Lung (tissue), 11 donors: ENCODE measurements at regions not wholly inside any gene's neighbourhood (a gene's known extent, or its start where the extent isn't known, plus 50 kb on each side); places are given as distances from the start of the nearest gene placed in this dataset.

ENCODE experiments used
- ATAC-seq: fragments of 200-7000 bp; cut with Tn5 transposase; one replicate; pipeline ENCODE4 v1.9.1; 2020; ENCODE audit warnings: moderate number of reproducible peaks; ENCODE audit not compliant: insufficient read depth, low FRiP score
- DNase-seq, 3 donors: peaks; one replicate each; pipeline ENCODE4 v3.0.0-alpha.2; 2013 to 2017
- H3K27ac ChIP-seq, 2 donors: one replicate each; pipeline ENCODE4 v1.5.1; 2013; ENCODE audit warnings: mild to moderate bottlenecking in 2 of 2, moderate library complexity in 2 of 2, control low read depth in 1 of 2, inconsistent platforms in 1 of 2, low read depth in 1 of 2, low read length in 1 of 2
- H3K27me3 ChIP-seq, 3 donors: one replicate each; pipeline ENCODE4 v1.5.1; 2013; ENCODE audit warnings: low read length in 2 of 3; ENCODE audit not compliant: control insufficient read depth in 3 of 3, insufficient read depth in 3 of 3
- H3K36me3 ChIP-seq, 4 donors: one replicate each; pipeline ENCODE4 v1.5.1; 2013; ENCODE audit warnings: low read length in 4 of 4, mild to moderate bottlenecking in 1 of 4, moderate library complexity in 1 of 4; ENCODE audit not compliant: control insufficient read depth in 4 of 4, insufficient read depth in 4 of 4
- H3K4me1 ChIP-seq, 5 donors: one replicate each; pipeline ENCODE4 v1.5.1; 2013; ENCODE audit warnings: low read length in 5 of 5, mild to moderate bottlenecking in 2 of 5, moderate library complexity in 1 of 5; ENCODE audit not compliant: control insufficient read depth in 5 of 5, insufficient read depth in 5 of 5
- H3K4me3 ChIP-seq: one replicate; pipeline ENCODE4 v1.5.1; 2013; ENCODE audit warnings: mild to moderate bottlenecking, control low read depth, moderate library complexity
- H3K9ac ChIP-seq, 2 donors: one replicate each; pipeline ENCODE4 v1.5.1; 2013; ENCODE audit warnings: low read length in 2 of 2, control low read depth in 1 of 2; ENCODE audit not compliant: insufficient read depth in 1 of 2
- H3K9me3 ChIP-seq, 4 donors: one replicate each; pipeline ENCODE4 v1.5.1; 2013; ENCODE audit warnings: low read length in 3 of 4, mild to moderate bottlenecking in 1 of 4, moderate library complexity in 1 of 4; ENCODE audit not compliant: control insufficient read depth in 4 of 4, insufficient read depth in 3 of 4
- CTCF ChIP-seq: IDR thresholded peaks from 2 replicates; pipeline ENCODE4 v1.5.1; 2012; ENCODE audit warnings: mild to moderate bottlenecking; ENCODE audit errors: control extremely low read depth, extremely low read depth
- WGBS, 2 donors: extraction: QIAGEN DNeasy Blood & Tissue Kit; methylation state at CpG; one replicate each; pipeline ENCODE4 v1.1.7; 2013; 5-methylcytosine and 5-hydroxymethylcytosine counted together
- donor health status: control.
- donor health status: control.
- donor health status: Bipolar disorder and iron deficiency.
- donor health status: healthy.
- donor health status: DM: yes; HTN: yes; CAD: no.

- Histone ChIP-seq H3K27ac (no peak overlapping the region), H3K9me3 (no peaks in the 10 kb centered on the region), H3K36me3 (no peaks in the 10 kb centered on the region), H3K27me3 (no peaks in the 10 kb centered on the region), H3K9ac (no peak overlapping the region), H3K4me1 (no peaks in the 10 kb centered on the region), H3K4me3 (no peak overlapping the region)
- TF ChIP-seq CTCF, result no peak
- ATAC-seq, result no peak
- no peak for DNase-seq
These were observed 579.3 kb downstream of the PLOD2 start for GRCh38 chr3:145581694-145582093.

- peaks cover 0 to 2% (median 0%) of the 10 kb centered on the region in 4 donors for H3K9me3 ChIP-seq
- DNase-seq (peak in 2 of 3 donors; percentile 59 to 61), ATAC-seq (no peak)
- no peaks in the 10 kb centered on the region for H3K36me3 ChIP-seq
- no peak overlapping the region for H3K4me3 ChIP-seq
- H3K9ac ChIP-seq, result no peak overlapping the region
- no peak for TF ChIP-seq CTCF
- H3K4me1 ChIP-seq, result peaks cover 0 to 2% (median 0%) of the 10 kb centered on the region in 5 donors
- no peaks in the 10 kb centered on the region for H3K27me3 ChIP-seq
- H3K27ac ChIP-seq, result no peak overlapping the region
These were observed 556.1 kb downstream of the PLOD2 start for GRCh38 chr3:145604851-145605250.

GRCh38 chr3:145620002-145620401, 541.0 kb downstream of the PLOD2 start:
- no peaks in the 10 kb centered on the region for H3K4me1 ChIP-seq
- DNase-seq (no peak), ATAC-seq (no peak)
- no peak overlapping the region for H3K27ac ChIP-seq
- no peaks in the 10 kb centered on the region for H3K9me3 ChIP-seq
- 82 to 87% methylated on average over 3 of the region's 3 CpGs for WGBS, 2 donors
- H3K4me3 ChIP-seq, result no peak overlapping the region
- no peaks in the 10 kb centered on the region for H3K27me3 ChIP-seq
- no peak for TF ChIP-seq CTCF
- no peak overlapping the region for H3K9ac ChIP-seq
- H3K36me3 ChIP-seq, result no peaks in the 10 kb centered on the region

- Histone ChIP-seq H3K4me1 (no peaks in the 10 kb centered on the region), H3K4me3 (no peak overlapping the region), H3K9me3 (no peaks in the 10 kb centered on the region), H3K27ac (no peak overlapping the region), H3K9ac (no peak overlapping the region), H3K27me3 (no peaks in the 10 kb centered on the region), H3K36me3 (no peaks in the 10 kb centered on the region)
- no peak for TF ChIP-seq CTCF
- DNase-seq (no peak), ATAC-seq (no peak)
These were observed 540.5 kb downstream of the PLOD2 start for GRCh38 chr3:145620486-145620885.
